ENCODE measurements at regions not wholly inside any gene's neighbourhood (a gene's known extent, or its start where the extent isn't known, plus 50 kb on each side); places are given as distances from the start of the nearest gene placed in this dataset.

GRCh38 chr7:19408706-19409220 is 263.5 kb upstream of the FERD3L start:
- Histone ChIP-seq H3K36me3 (ENCODE audit: insufficient read depth, low read length) (no peaks in the 10 kb centered on the region), H3K9me3 (ENCODE audit: insufficient read depth, low read length, severe bottlenecking) (no peaks in the 10 kb centered on the region), H3K27ac (ENCODE audit: low read length) (no peak overlapping the region), H4K20me1 (ENCODE audit: insufficient read depth, low read length) (no peaks in the 10 kb centered on the region), H3K79me2 (ENCODE audit: insufficient read depth, low read length) (no peaks in the 10 kb centered on the region), H3K4me3 (ENCODE audit: low read depth in 1 of 2, low read length in 2 of 2) (no peak overlapping the region), H3K4me1 (ENCODE audit: insufficient read depth, low read length) (peaks cover 21% of the 10 kb centered on the region), H3K27me3 (ENCODE audit: insufficient read depth, low read length, poor library complexity) (no peaks in the 10 kb centered on the region), H3K9ac (ENCODE audit: low read depth, low read length) (no peak overlapping the region), H3K4me2 (ENCODE audit: insufficient read depth, low read length) (no peak overlapping the region), H2AFZ (ENCODE audit: low read depth, low read length) (no peak overlapping the region)
- DNase-seq, result no peak
- TF ChIP-seq EZH2 (IDR thresholded peaks at IDR 0.05; ENCODE audit: borderline replicate concordance, low read depth, low read length, severe bottlenecking), result no peak
- TF ChIP-seq CTCF (IDR thresholded peaks at IDR 0.05; ENCODE audit: borderline replicate concordance, extremely low read depth, low read length, poor library complexity, severe bottlenecking), result no peak
- ATAC-seq (ENCODE audit: insufficient read depth, low read depth), result no peak

GRCh38 chr7:19407270-19407669 is 262.0 kb upstream of the FERD3L start:
- H2AFZ ChIP-seq (ENCODE audit: low read depth, low read length), result no peak overlapping the region
- ATAC-seq (ENCODE audit: insufficient read depth, low read depth), result no peak
- no peaks in the 10 kb centered on the region for H3K27me3 ChIP-seq (ENCODE audit: insufficient read depth, low read length, poor library complexity)
- H3K4me1 ChIP-seq (ENCODE audit: insufficient read depth, low read length), result peaks cover 21% of the 10 kb centered on the region
- DNase-seq, result no peak
- H4K20me1 ChIP-seq (ENCODE audit: insufficient read depth, low read length), result no peaks in the 10 kb centered on the region
- H3K27ac ChIP-seq (ENCODE audit: low read length), result no peak overlapping the region
- no peak overlapping the region for H3K9ac ChIP-seq (ENCODE audit: low read depth, low read length)
- H3K36me3 ChIP-seq (ENCODE audit: insufficient read depth, low read length), result no peaks in the 10 kb centered on the region
- no peak overlapping the region for H3K4me3 ChIP-seq (ENCODE audit: low read depth in 1 of 2, low read length in 2 of 2)
- H3K79me2 ChIP-seq (ENCODE audit: insufficient read depth, low read length), result no peaks in the 10 kb centered on the region
- H3K9me3 ChIP-seq (ENCODE audit: insufficient read depth, low read length, severe bottlenecking), result no peaks in the 10 kb centered on the region
- no peak overlapping the region for H3K4me2 ChIP-seq (ENCODE audit: insufficient read depth, low read length)
- TF ChIP-seq CTCF (IDR thresholded peaks at IDR 0.05; ENCODE audit: borderline replicate concordance, extremely low read depth, low read length, poor library complexity, severe bottlenecking) (no peak), EZH2 (IDR thresholded peaks at IDR 0.05; ENCODE audit: borderline replicate concordance, low read depth, low read length, severe bottlenecking) (no peak)

- no peak for ATAC-seq (ENCODE audit: insufficient read depth, low read depth)
- Histone ChIP-seq H3K36me3 (ENCODE audit: insufficient read depth, low read length) (no peaks in the 10 kb centered on the region), H3K4me2 (ENCODE audit: insufficient read depth, low read length) (peak overlapping the region; percentile 19; the same call in 1 of the 2 replicates), H2AFZ (ENCODE audit: low read depth, low read length) (no peak overlapping the region), H3K27ac (ENCODE audit: low read length) (0 out of 2 replicates have a peak overlapping the region, but pooled peaks have one; percentile 35), H3K4me3 (ENCODE audit: low read depth in 1 of 2, low read length in 2 of 2) (no peak overlapping the region), H3K27me3 (ENCODE audit: insufficient read depth, low read length, poor library complexity) (no peaks in the 10 kb centered on the region), H4K20me1 (ENCODE audit: insufficient read depth, low read length) (no peaks in the 10 kb centered on the region), H3K79me2 (ENCODE audit: insufficient read depth, low read length) (no peaks in the 10 kb centered on the region), H3K9me3 (ENCODE audit: insufficient read depth, low read length, severe bottlenecking) (no peaks in the 10 kb centered on the region), H3K4me1 (ENCODE audit: insufficient read depth, low read length) (peaks cover 21% of the 10 kb centered on the region), H3K9ac (ENCODE audit: low read depth, low read length) (no peak overlapping the region)
- TF ChIP-seq CTCF (IDR thresholded peaks at IDR 0.05; ENCODE audit: borderline replicate concordance, extremely low read depth, low read length, poor library complexity, severe bottlenecking) (no peak), EZH2 (IDR thresholded peaks at IDR 0.05; ENCODE audit: borderline replicate concordance, low read depth, low read length, severe bottlenecking) (no peak)
- no peak for DNase-seq
Measured at GRCh38 chr7:19405541-19405940, 260.3 kb upstream of the FERD3L start.
